HG02943 (cell line): ENCODE measurements at regions not wholly inside any gene's neighbourhood (a gene's known extent, or its start where the extent isn't known, plus 50 kb on each side); places are given as distances from the start of the nearest gene placed in this dataset.

Source experiments
- ATAC-seq: cut with Tn5 transposase; IDR thresholded peaks from one replicate; pipeline ENCODE4 v1.9.1; 2021; ENCODE audit warnings: mild to moderate bottlenecking, low read depth, moderate library complexity; ENCODE audit not compliant: unreplicated experiment

GRCh38 chr9:106305428-106306133, 557.4 kb upstream of the ZNF462 start:
- ATAC-seq: no peak

DNA sequence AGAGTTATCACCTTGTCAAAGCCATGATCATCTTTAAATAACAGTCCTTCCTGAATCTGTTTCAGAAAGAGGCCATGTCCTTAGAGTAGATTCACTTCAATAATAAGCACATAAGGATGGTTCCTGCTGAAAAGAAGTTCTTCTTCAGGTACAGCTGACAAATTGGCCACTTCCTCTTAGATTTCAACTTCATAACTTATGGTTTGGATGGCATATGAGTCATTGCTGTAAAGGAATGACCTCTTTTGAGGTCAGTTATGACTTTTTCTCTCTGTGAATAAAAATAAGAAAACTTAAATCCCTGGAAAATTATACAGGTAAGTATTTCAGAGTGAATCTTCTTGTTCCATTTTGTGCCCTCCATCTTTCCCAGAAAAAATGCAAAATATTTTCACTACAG, 555.3 kb upstream of the ZNF462 start:
- no peak for ATAC-seq

GRCh38 chr9:106309925-106310324, 553.0 kb upstream of the ZNF462 start:
- no peak for ATAC-seq

DNA sequence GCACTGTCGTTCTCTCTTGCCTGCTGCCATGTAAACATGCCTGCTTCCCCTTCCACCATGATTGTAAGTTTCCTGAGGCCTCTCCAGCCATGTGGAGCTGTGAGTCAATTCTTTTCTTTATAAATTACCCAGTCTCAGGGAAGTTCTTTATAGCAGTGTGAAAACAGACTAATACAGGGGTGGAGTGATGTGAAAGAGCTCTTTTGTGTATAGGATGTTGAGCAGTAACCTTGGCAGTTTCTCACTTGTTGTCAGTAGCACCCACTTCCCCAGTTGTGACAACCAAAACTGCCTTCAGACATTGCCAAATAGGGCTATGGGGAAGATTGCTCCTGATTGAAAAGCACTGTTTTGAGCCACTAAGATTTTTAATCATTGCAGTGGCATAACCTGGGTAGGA, 552.2 kb upstream of the ZNF462 start:
- ATAC-seq: no peak

DNA sequence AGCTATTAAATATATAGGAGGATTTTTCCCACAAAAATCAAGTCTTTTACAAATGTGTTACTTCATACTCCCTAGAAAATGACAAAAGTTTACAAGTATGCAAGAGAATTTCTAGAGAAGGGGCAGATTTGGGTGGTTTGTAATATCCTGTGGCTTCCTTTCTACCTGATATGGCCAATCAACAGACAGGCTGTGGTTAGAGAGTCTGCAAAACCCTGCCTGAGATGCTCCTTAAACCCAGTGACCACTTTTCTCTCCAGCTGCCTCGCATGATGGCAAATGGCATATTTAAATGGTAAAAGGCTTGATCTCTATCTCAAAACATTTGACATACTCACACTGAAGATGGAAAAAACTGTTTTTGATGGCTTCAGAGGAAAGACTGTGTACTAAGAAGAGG, 550.1 kb upstream of the ZNF462 start:
- ATAC-seq: no peak

DNA sequence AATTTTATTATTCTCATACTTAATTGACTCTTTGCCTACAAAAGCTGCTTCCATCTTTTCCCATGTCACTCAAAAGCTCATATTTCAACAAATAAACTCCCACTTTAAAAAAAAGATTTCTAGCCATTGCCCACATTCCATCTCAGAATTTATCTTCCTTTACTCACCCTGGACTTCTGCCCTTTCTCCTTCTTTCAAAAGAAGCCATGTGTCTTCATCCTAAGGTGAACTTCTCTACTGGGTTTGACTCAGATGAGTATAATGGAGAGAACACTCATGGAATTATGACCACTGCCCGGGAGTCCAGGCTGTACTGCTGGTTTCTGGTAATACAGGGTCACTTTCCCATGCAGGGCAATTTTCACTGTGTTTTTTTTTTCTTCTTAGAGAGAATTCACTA, 548.5 kb upstream of the ZNF462 start:
- no peak for ATAC-seq

- no peak for ATAC-seq
Observed at GRCh38 chr9:106321394-106322180, 541.4 kb upstream of the ZNF462 start.

DNA sequence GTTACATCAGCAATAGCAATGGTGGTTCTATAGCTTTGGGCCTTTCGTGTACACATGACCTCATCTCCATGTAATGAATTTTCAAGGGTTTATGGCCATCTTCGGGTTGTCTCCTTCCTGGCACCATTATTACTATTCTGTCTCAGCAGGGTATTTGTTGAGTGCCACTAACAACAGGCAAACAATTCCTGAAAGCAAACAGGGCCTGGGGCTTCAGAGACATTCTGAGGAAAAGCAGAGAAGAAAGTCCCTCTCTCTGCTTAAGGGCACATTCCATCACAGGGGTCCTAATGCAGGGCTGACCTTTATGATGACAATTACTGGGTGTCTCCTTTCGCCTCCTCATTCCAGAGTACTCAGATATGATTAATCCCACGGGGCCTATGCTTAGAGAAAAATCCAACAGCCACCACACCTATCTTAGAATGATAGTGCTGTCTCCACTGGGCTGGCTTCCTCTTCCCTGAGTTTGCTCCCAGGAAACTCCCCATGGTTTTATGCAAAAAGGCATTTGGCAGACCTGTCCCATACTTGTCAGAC, 540.2 kb upstream of the ZNF462 start:
- ATAC-seq: no peak

DNA sequence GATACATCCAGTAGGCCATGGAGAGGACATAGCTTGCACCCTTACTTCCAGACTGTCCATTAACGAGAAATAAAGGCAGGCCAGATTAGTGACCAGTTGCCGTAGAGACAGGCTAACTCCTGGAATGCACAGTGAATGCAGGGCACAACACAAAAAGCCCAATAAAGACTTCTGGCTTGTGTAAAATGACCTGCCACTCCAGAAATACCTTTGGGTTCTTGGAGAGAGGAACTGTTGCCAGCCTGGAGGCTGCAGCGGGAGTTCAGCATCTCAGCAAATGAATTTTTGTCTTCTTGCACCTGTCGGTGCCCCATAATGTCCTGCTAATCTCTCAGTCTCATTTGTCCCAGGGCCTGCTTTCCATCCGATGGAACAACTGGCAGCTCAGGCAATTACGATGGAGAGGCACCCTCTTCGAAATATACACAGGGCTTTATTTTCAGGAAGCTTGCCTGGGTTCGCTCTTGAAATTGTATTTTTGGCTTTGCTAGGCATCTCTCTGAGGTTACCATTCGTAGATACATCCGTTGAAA, 538.8 kb upstream of the ZNF462 start:
- no peak for ATAC-seq

DNA sequence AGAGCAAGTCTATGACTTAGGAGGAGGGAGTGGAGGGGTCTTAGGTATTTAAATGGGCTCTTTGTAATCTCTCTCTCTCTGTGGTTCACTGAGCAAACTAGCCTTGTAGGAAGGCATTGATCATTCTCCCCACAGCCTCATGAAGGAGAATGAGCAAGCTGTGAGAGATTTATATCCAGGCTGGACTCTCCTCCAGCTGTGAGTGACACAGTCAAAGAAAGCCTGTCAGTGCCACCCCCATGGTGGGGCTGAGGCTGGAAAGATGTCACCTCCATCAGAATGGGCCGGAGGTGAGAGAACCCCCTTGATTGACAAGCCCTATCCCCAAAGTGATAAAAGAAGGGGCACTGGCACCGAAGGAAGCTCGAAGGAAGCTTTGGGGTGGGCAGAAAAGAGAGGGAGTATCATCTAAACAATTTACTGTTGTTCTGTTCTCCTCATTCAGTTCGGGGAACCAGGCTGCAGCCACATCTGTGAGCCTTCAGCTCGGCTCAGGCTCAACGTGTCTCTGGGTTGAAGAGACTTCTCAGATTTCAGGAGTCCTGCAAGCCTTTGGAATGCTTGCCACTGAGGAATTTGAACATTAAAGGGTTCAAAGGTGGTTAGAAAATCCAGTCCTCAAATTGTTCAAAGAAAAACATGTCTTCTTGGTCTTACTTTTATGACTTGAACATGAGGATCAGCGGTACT, 538.2 kb upstream of the ZNF462 start:
- no peak for ATAC-seq

GRCh38 chr9:106326493-106326892, 536.5 kb upstream of the ZNF462 start:
- no peak for ATAC-seq

GRCh38 chr9:106333481-106333880, 529.5 kb upstream of the ZNF462 start:
- no peak for ATAC-seq

DNA sequence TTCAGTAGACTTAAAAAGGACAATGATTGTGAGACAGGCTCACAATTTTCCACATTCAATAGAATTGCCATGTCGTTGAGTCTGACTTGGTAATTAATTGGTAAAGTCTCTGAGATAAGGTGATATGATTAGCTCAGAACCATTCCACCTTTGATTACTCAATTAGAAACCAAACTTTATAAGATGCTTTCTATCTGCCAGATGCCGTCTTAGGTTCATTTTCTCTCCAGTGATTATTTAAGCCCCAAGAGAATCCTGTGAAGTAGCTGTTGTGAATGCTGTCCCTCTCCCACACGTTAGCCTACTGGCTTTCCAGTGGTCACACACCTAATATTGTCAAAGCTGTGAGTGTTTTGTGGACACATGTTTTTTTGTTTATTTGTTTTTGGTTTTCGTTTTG, 528.9 kb upstream of the ZNF462 start:
- no peak for ATAC-seq

DNA sequence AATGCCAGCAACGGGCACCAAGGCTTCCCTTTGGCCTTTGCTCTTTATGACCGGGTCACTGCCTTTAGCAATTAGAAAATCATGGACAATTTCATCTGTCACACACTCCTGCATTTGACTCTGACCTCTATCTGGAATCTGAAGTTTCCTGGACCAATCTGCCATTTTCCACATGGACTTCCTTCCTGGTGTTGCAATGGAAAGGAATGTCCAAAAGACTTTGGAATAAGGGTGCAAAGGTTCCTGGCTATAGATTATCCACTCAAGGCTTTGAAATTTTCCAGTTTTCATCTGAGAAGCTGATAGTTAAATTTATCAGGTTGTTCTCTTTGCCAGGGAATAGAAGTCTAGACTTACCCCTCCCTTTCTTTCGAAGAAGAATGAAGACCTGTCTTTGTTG, 523.1 kb upstream of the ZNF462 start:
- no peak for ATAC-seq

GRCh38 chr9:106350777-106351176, 512.2 kb upstream of the ZNF462 start:
- ATAC-seq: no peak

GRCh38 chr9:106356924-106357323, 506.0 kb upstream of the ZNF462 start:
- ATAC-seq: no peak

GRCh38 chr9:106358331-106358730, 504.6 kb upstream of the ZNF462 start:
- ATAC-seq: no peak

DNA sequence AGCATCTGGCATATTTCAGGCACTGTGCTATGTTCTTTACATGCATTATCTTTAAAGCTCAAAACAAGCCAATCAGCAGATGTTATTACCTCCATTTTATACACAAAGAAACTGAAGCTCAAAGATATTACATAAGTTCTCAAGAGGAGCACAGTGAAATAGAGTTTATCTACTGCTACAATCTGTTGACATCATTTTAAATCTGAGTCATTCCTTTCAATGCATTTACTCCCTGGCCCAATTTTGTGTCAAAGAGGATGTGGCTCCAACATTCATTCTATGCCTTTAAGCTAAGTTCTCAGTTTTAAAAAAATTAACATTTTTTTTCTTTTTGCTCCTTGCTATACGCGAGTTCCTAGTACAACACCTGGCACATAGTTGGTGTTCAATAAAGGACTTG, 486.3 kb upstream of the ZNF462 start:
- ATAC-seq: no peak

- ATAC-seq: no peak
Observed at GRCh38 chr9:106383072-106383471, 479.9 kb upstream of the ZNF462 start.

GRCh38 chr9:106387965-106388364, 475.0 kb upstream of the ZNF462 start:
- no peak for ATAC-seq

DNA sequence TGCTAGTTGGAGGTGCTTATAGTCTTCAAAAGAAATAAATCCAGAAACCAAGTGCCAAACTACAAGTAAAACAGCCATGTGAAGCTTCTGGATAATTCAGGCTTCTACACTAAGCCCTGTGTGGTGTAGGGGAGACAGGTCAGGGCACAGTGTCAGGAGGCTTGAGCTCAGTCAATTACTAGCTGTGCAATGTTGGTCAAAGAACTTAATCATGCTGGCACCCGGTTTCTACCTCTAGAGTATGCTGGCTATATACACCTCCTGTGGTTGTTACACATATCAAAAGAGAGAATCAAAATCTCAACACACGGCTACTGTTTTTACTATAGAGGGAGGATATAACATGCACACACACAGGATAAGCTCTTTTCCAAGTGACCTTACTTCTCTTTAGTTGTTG, 469.7 kb upstream of the ZNF462 start:
- ATAC-seq: no peak
